Stimulated activated CD8-positive, alpha-beta memory T cell treated with anti-CD3 and anti-CD28 coated beads, Interleukin-7, amount 100 ng/mL, for 24 hours (primary cell): ENCODE measurements at regions not wholly inside any gene's neighbourhood (a gene's known extent, or its start where the extent isn't known, plus 50 kb on each side); places are given as distances from the start of the nearest gene placed in this dataset.

Experiments
- DNase-seq: peaks from one replicate; pipeline ENCODE4 v3.0.0-alpha.2; 2020; ENCODE audit warnings: low read depth

DNA sequence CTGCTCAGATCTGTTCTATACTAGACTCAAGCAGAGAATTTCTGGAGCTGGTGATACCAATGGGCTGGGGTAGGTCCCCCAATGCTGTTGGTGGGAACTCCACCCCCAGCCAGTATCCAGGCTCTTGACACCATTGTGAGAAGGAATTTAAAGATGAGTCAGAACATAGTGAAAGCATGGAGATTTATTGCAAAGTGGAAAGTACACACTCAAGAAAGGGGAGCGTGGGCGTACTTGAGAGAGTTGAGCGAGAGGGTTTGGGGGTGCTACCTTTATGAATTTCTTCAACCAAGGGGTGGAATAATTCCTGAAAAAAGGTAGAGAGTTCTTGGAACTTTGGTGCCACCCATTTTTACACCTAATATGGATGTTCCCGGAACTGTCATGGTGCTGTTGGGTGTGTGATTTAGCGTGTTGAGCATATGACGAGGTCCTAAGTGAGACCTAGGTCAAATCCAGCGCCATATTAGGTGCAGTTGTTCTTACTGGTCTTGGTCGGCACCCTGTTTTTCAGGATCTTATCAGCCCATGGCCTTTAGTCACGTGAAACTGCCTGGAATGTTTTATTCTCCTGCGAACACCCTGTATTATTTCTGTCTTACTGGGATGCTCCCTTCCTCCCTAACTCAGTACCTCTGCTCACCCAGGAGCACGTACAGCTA is 122.0 kb upstream of the AHR start:
- no peak for DNase-seq

DNA sequence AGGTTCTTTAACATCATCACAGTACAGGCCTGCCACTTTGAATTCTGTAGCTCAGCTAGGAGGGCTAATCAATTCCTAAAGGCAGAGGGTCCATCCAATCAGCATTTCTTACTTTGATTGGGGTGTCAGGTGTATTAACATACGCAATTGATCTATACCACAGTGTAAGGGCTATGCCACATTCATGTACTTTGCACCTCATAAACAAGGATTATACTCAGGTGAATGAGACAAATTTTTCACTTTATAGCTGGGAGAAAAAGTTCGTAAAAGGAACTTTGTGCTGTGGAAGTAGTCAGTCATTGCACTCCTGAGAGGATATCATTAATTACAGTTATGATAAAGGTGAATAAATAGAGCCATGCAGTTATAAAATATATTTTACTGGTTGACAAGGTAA is 119.9 kb upstream of the AHR start:
- no peak for DNase-seq

DNA sequence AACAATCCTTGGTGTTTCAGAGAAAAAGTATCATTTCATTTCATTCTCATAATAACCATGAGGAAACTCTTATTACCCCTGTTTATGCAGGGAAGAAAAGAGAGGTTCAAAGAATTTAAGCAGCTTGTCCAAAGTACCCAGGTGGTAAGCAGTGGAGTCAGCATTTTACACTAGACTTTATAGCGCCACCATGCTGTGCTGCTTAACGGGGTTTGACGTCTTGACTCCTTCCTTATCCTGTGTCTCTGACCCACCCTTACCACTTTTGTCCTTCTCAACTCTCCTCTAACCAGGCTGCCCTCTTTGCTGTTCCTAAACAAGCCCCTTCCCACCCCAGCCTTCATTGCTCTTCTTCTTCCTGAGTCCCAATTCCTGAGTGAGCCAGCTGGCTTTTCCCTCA is 117.0 kb upstream of the AHR start:
- DNase-seq: no peak

DNA sequence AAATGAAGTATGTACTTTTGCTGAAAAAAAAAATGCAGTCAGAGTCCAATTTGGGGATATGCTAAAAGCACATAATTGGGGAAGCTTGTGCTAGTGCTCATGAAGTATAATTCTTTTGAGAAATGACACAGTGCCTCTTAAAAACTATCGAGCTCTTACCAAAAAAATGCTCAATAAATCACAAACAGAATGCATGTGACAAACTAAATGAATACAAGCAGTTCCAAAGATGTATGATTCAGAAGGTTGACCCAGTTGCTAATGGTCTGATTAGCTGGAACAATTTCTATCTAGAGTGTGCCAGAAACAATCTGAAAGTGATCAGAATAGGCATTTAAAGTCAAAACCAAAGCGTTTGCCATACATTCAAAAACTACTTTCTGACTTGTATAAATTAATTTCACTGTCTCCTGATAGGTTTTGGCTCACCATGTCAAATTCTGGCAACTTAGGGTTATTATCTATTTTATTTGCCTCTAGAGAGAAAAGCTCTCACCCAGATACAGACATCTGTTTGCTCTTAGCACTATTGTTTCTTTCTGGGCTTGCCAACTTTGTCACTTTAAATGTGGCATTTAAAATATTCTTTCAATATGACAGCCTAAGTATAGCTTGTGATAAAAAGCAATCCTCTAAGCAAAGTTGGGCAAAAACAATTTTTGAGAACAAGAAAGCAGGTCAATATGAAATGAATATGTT is 114.7 kb upstream of the AHR start:
- no peak for DNase-seq

DNA sequence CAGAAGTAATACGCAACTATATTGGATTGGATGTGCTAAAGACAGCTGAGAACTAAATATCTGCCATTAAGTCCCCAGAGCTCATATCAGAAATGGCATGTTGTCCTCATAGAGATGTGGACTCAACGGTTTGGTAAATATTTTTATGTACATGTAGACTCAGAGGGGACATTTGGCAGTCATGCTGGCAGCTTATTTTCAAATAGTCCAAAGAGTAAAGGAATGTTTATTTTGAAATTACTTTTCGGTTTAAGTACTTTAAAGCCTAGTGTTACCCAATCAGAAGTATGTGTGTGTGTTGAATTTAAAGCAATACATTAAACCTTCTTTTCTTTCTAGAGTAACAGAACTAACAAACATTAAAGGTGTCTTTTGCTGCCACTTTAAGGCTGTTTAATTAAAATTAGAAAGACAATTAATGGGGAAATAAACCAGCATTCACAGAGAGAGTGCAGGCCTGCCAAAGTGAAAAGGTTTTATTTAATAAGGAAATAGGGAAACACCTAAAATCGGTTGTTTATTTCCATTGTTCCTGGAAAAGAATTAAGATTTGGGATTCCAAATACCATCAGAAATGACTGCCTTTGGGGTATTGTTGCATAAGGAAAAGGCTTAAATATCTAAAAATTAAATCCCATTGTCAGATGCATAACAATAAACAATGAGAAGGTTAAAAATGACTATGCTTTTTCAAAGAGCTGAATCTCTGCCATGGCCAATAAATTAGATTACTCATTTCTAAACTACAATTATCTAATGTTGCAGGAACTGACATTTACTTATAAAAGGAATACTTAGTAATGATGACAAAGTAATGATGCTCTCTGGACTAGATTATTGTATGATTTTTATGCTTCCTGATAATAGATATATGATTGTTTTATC is 113.4 kb upstream of the AHR start:
- no peak for DNase-seq

DNA sequence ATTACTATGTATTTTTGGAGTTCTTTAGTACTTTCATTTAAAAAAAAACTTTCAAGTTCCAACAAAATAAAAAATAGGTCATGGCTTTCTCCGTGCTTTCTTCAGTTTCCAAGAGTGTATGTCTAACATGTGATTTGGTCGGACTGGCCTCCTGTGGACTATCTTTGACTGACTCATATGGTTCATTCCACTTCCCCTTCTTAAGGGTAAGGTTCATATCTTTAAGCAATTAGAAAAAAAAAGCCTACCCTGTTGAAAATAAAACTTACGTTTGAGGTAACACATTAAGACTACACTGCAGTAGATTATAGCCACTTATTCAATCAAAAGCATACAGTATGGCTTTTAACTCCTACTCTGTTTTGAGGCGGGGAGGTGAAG is 112.8 kb upstream of the AHR start:
- no peak for DNase-seq

DNA sequence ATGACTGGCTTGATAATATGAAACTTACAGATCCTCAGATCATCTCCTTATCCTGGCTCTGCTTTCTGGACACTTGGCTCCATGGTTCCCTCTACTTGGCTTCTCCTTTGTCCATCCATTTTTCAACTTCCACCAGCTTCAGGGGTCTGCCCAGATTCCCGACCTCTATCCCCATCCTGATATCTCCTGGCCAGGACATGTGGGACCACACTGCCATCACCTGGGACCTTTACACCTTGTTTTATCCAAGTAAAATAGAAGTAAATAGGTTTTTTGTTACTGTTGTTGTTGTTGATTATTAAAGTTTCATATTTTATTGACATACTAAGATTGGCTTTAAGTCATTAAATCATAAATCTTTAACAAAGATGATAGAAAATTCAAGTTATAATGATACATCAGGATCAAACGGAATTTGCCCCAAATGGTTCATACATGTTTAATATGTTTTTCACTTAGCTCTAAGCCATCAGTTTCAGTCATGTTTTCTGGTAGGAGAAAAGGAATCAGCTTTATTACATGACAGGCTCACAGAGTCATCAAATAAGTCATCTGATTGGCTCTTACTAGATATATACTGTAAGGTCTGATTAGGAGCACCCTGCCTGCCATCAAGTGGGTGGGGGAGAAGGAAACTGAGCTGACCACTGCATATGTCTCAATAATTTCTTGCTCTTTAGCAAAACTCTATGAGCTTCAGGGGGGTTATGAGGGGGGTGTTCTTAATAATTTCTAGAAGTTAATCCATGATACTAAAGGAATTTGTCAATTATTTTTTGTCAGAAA is 111.5 kb upstream of the AHR start:
- DNase-seq: no peak

DNA sequence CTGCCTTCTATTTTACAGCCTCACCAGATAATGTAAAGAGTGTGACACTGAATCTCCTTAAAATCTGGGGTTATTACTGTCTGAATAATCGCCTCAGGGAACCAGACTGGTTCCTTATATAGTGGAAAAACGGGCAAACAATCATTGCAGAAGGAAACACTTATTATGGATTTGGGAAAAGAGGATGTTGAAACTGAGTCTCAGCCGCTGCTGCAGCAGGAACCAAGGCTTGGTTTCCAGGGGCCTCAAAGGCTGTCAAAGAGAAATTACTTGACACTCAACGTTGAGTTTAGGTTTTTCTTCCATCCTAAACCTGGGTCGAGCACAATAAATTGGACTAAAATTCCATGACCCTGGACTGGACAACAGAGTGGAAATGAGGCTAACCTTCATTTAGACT is 103.8 kb upstream of the AHR start:
- DNase-seq: no peak

DNA sequence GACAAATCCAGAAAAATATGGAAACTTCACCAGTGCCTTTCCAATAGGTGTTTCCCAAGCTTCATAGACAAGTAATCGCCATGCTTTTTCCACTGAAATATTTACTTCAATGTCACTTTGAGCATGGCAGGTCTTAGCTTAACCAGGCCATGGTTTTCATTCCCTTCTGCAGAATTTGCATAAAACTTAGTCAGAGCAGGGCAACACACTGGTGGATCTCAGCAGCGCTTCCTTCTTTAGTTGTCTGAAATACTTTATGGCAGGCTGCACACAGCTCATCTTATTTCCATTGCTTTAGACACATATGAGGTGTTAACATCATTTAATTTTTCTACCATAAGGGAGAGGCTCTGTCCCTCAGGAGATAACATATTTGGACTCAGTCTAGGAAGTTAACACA is 102.9 kb upstream of the AHR start:
- no peak for DNase-seq

DNA sequence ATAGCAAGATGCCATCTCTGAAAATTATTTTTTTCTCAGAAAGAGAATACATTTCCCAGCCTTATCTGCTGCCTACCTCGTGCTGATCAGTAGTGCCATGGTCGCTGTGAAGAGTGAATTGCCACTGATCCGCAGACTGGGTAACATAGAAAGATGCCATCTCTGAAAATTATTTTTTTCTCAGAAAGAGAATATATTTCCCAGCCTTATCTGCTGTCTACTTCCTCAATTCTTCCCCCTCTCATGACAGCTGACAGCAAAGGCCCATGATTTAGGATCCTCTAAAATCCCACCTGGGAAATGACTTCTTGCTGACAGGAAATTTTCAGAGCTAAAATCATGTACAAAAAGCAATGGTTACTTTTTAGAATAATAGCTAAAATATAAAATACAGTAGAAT is 92.5 kb upstream of the AHR start:
- DNase-seq: no peak

DNA sequence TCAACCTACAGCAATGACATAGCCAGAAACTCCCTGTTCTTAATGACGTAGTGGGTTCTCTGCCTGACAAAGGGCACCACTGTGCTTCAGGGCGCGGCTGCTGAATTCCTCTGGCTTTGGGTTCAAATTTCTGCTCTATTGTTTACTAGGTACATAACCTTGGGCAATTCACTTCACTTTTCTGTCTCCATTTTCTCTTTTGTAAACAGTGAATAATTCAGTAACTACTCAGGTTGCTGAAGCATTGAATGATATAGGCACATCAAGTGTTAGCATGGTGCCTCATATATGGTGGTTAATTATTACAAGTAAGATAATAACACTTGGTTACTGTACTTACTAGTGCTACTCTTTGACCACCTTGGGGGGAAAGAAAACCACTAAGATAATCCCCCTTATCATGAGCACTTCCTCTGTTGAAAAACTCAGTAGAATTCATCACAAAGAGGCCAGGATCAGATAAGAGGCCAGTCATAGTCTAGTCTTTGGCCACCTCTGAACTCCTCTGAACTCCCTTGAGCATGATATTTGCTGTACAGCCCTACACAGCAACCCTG is 92.0 kb upstream of the AHR start:
- no peak for DNase-seq

DNA sequence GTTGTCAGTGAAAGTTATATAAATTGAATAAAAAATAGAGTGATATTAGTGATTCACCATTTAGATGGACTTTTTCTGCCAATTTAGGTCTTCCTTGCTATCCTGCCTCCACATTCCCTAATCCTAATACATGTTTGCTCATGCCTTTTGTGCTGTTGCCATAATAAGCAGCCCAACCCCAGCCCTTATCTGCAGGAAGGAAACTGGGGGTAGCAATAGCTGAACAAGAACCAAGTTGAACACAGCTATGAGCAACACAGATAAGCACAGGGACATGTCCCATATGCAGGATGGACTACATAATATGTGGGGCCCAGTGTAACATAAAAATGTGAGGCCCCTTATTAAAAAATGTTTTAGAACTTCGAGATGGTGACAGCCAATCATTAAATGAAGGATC is 91.2 kb upstream of the AHR start:
- no peak for DNase-seq

DNA sequence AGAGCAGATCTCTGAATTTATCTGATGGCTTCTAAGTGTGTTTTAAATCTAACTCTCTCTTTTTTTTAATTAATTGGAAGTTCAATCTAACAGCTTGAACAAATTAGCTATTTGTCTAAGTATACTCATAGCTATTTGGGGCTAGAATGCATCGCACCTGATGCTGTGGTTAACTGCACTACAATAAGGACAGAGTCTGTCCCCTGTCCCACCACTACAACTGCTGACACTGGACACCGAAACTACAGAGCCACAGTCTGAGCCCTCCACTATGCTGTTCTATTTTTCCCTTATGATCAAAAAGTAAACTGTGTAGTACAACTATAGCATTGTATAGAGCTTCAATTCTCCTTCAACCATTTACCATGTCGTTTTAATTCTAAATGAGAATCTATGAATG is 89.4 kb upstream of the AHR start:
- DNase-seq: no peak

DNA sequence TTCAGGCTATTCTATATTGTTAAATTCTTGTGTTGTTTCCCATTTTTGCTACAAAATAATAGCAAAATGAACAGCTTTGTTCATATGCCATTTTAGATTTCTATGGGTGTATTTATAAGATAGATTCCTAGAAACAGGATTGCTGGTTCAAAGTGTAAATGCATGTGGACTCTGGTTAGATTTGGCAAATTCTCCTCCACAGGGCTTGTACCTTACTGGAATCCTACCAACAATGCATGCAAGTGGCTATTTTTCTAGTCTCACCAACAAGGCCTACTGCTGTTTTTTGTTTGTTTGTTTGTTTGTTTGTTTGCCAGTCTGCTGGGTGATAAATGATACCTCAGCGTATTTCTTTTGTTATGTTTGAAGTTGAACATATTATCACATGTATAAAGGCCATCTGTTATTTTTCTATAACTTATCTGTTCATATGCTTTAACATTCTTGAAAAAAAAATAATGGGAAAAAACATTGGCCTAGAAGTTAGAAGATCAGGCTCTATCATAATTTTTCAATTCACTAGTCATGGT is 87.1 kb upstream of the AHR start:
- no peak for DNase-seq

DNA sequence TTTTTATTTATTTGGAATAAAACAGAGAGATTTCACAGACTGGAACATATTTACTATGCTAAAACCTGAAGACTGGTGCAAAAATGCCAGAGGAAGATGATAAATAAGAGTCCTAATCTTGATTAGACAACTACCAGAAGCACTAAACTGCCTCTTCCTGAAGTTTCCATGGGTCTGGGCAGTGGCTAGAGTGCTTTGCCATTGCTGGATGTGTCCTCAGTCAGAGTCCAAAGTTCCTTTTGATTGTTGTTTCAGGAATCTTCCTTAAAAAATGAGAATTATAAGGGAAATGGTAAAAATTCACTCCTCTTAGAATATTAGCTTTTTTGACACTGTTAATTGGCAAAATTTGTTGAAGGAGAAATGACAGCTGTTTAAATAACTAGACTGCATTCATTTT is 86.3 kb upstream of the AHR start:
- DNase-seq: no peak

DNA sequence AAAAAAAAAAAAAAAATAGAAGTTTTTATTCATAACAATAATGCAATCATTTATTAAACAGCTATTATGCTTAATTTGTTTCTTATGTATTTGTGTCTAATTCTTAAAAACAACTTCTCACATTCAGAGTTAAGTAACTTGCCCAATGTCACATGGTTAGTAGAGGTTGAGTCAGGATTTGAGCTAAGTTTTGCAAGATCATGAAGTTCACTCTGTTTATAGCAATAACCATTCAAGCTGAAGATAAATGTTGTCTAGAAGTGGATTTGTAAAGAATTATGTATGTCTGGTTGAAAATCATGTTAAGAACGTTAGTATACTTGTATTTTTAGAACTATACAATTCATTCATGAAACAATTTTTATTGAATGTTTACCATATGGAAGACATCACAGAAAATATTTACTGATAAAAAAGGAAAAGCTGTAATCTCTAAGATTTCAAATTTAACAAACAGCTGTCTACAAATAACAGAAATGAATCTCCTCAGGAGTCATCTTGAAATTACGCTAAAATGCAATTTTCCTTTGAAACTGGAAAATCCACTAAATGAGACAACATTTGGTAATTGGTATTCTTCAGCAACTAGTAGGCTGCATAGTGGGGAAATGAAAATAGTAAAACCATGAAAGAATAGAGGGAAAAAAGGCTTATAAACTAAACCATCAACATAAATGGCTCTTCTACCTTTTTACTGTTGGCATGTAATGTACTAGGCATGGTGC is 70.5 kb upstream of the AHR start:
- no peak for DNase-seq

DNA sequence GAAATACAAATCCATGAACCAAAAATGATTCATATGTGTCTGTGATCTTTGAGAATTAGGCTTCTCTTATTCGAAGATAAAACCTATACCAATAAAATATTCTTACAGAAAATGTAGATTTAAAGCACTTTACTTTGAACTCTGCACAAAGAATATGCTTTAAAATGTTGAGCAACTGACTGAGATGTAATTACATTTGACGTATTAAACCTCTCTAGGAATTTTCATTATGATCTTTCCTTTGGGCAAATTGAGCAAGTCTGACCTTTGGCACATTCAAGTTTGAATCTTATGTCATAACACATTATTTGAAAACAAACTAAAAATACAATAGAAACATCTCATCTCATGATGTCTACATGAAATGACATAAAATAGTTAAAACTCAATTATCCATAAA is 69.2 kb upstream of the AHR start:
- DNase-seq: no peak

DNA sequence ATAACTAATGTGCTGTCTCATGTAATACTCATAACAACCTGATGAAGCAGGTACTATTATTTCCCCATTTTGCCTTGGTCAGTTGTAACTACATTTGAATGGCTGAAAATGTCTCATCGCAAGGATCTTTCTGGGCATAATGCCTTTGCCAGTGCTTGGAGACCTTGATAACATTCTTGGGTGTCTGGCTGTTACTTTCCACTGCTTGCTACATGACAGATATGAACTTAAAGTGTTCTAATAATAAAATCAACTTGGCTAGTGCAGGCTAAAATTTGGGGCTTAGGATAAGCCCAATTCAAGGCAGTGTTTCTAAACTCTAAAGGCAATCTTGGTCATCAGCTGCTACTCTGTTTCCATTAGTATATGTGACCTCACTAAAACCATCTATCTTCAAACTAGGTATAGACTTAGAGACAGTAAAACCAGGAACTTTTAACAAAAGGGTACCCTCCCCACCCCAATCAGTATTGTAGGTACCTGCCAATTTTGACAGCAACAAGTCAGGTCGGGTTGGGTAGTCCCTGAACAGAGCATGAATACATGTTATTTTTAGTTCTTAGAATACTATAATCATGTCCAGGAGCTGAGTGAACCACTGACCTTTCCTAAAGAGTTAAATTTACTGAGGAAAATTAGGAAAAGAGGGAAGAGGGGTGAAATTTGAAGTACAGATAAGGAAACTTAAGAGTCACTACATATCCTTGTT is 68.2 kb upstream of the AHR start:
- DNase-seq: no peak

DNA sequence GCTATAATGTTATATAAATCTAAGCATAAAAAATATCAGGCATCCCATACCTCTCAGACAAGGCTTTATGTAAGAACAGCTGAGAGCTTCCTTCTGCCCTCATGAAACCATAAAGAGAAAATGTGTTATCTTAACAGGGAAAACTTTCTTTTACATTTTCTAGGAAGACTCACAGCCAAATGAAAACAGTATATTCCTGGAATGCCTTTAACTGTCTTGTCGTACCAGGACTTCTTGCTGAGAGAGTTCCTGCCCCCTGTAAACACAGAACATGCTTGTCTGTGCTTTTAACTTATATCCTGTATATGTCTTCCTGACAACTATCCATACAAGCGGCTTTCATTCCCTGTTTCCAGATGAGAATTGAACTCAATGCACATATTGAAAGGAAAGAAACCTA is 64.8 kb upstream of the AHR start:
- DNase-seq: no peak

DNA sequence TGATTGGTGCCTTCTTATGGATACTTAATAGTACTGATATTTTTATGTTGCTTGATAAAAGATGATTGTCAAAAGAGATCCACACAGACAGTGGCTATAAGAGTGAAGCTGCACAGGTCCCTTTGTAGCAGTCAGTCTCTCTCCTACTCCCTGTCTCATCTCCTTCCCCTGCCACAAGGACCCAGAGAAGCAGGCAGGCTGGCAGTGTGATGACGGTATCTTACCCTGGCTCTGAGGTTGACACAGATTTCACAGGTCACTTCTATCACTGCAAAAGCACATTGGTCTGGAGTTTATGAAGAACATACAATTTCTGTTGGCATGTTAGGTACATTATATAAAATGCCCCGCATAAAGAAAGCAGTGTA is 64.4 kb upstream of the AHR start:
- DNase-seq: no peak
